ENCODE measurements at regions not wholly inside any gene's neighbourhood (a gene's known extent, or its start where the extent isn't known, plus 50 kb on each side); places are given as distances from the start of the nearest gene placed in this dataset.

GRCh38 chr11:109027851-109028250 lies 363.0 kb downstream of the DDX10 start:
- H3K9me2 ChIP-seq (ENCODE audit: insufficient read depth), result no peaks in the 10 kb centered on the region
- H3K4me1 ChIP-seq (ENCODE audit: control insufficient read depth in 1 of 2, insufficient read depth in 2 of 2, low read length in 2 of 2), result no peaks in the 10 kb centered on the region
- H3K79me2 ChIP-seq (ENCODE audit: insufficient read depth, low read length), result no peaks in the 10 kb centered on the region
- H3K4me3 ChIP-seq (replicated peaks in 1 of 2; ENCODE audit: low read depth in 1 of 2, low read length in 2 of 2), result no peak overlapping the region
- ATAC-seq, result no peak
- intact Hi-C loops (cut with micrococcal nuclease), result no loop called here
- no peak for TF ChIP-seq POLR2AphosphoS5 (IDR thresholded peaks at IDR 0.05; ENCODE audit: low read depth, low read length)
- TF ChIP-seq YY1 (IDR thresholded peaks at IDR 0.05; ENCODE audit: extremely low read depth, insufficient replicate concordance, low read depth, low read length), result no peak
- TF ChIP-seq JUND (IDR thresholded peaks at IDR 0.05), result no peak
- TF ChIP-seq CBX3 (IDR thresholded peaks at IDR 0.05; ENCODE audit: low read depth), result no peak
- BruUV-seq (replicated peaks), result no TSS peak
- no peak overlapping the region for H3K9ac ChIP-seq (ENCODE audit: low read length)
- no peaks in the 10 kb centered on the region for H3K27me3 ChIP-seq (ENCODE audit: insufficient read depth, low read length)
- H3K4me2 ChIP-seq (ENCODE audit: low read length), result no peak overlapping the region
- RAD21 ChIA-PET (ENCODE audit: low non-redundant PET in 1 of 2, low total read pairs in 2 of 2, uncharacterized antibody in 2 of 2, unreplicated experiment in 2 of 2), result no interaction called here
- H4K20me1 ChIP-seq (ENCODE audit: insufficient read depth), result no peaks in the 10 kb centered on the region
- no peak overlapping the region for H3K27ac ChIP-seq (ENCODE audit: low read depth, low read length)
- CTCF ChIA-PET, result interaction anchor here (1.6 kb wide), 1 partner anchor 10 kb away, joined by 3 read pairs; no protein-coding TSS in a partner anchor
- POLR2A ChIA-PET, result no interaction called here
- no peaks in the 10 kb centered on the region; a peak in 1 of 4 replicates for H3K9me3 ChIP-seq (ENCODE audit: control insufficient read depth in 1 of 2, insufficient read depth in 1 of 2, low read depth in 1 of 2, low read length in 2 of 2)
- H3K36me3 ChIP-seq (ENCODE audit: control insufficient read depth in 1 of 2, insufficient read depth in 2 of 2, low read length in 2 of 2), result no peaks in the 10 kb centered on the region
- no peak overlapping the region for H2AFZ ChIP-seq (ENCODE audit: low read depth, low read length, poor library complexity, severe bottlenecking)
- DNase-seq (ENCODE audit: low read depth, low spot score), result no peak

GRCh38 chr11:109029927-109030326 lies 365.1 kb downstream of the DDX10 start:
- no peak overlapping the region for H3K9ac ChIP-seq (ENCODE audit: low read length)
- H3K9me3 ChIP-seq (ENCODE audit: control insufficient read depth in 1 of 2, insufficient read depth in 1 of 2, low read depth in 1 of 2, low read length in 2 of 2), result no peaks in the 10 kb centered on the region; a peak in 1 of 4 replicates
- intact Hi-C loops (cut with micrococcal nuclease), result no loop called here
- no peaks in the 10 kb centered on the region for H3K9me2 ChIP-seq (ENCODE audit: insufficient read depth)
- ATAC-seq (no peak), DNase-seq (ENCODE audit: low read depth, low spot score) (no peak)
- ChIA-PET POLR2A (no interaction called here), CTCF (no interaction called here), RAD21 (ENCODE audit: low non-redundant PET in 1 of 2, low total read pairs in 2 of 2, uncharacterized antibody in 2 of 2, unreplicated experiment in 2 of 2) (no interaction called here)
- H3K79me2 ChIP-seq (ENCODE audit: insufficient read depth, low read length), result no peaks in the 10 kb centered on the region
- no peak for TF ChIP-seq ELF1 (IDR thresholded peaks at IDR 0.05; ENCODE audit: borderline replicate concordance, low read depth)
- no TSS peak for BruUV-seq (replicated peaks)
- H3K36me3 ChIP-seq (ENCODE audit: control insufficient read depth in 1 of 2, insufficient read depth in 2 of 2, low read length in 2 of 2), result no peaks in the 10 kb centered on the region
- no peak overlapping the region for H3K4me3 ChIP-seq (replicated peaks in 1 of 2; ENCODE audit: low read depth in 1 of 2, low read length in 2 of 2)
- H3K4me2 ChIP-seq (ENCODE audit: low read length), result no peak overlapping the region
- no peak overlapping the region for H2AFZ ChIP-seq (ENCODE audit: low read depth, low read length, poor library complexity, severe bottlenecking)
- no peaks in the 10 kb centered on the region for H3K27me3 ChIP-seq (ENCODE audit: insufficient read depth, low read length)
- H3K27ac ChIP-seq (ENCODE audit: low read depth, low read length), result no peak overlapping the region
- no peaks in the 10 kb centered on the region for H4K20me1 ChIP-seq (ENCODE audit: insufficient read depth)
- H3K4me1 ChIP-seq (ENCODE audit: control insufficient read depth in 1 of 2, insufficient read depth in 2 of 2, low read length in 2 of 2), result no peaks in the 10 kb centered on the region
